HEK293T (cell line): ENCODE measurements at regions not wholly inside any gene's neighbourhood (a gene's known extent, or its start where the extent isn't known, plus 50 kb on each side); places are given as distances from the start of the nearest gene placed in this dataset.

ENCODE experiments used
- ARNT ChIP-seq: fragments of 450-650 bp; IDR thresholded peaks from 2 replicates; pipeline ENCODE4 v1.6.1; 2017; ENCODE audit warnings: mild to moderate bottlenecking
- BHLHE40 ChIP-seq: fragments of 450-650 bp; IDR thresholded peaks from 2 replicates; pipeline ENCODE4 v1.6.1; 2016; ENCODE audit warnings: mild to moderate bottlenecking, moderate library complexity, borderline replicate concordance
- CTBP1 ChIP-seq: fragments of 450-650 bp; IDR thresholded peaks from 2 replicates; pipeline ENCODE4 v1.6.1; 2016; ENCODE audit warnings: borderline replicate concordance
- ELF4 ChIP-seq: fragments of 450-650 bp; IDR thresholded peaks from 2 replicates; pipeline ENCODE4 v1.6.1; 2017; ENCODE audit warnings: antibody characterized with exemption
- FOXA1 ChIP-seq: fragments of 450-650 bp; IDR thresholded peaks from 2 replicates; pipeline ENCODE4 v1.6.1; 2016; ENCODE audit warnings: mild to moderate bottlenecking
- FOXK2 ChIP-seq: fragments of 450-650 bp; IDR thresholded peaks from 2 replicates; pipeline ENCODE4 v1.6.1; 2016; ENCODE audit warnings: mild to moderate bottlenecking
- FOXM1 ChIP-seq: fragments of 450-650 bp; IDR thresholded peaks from 2 replicates; pipeline ENCODE4 v1.6.1; 2017; ENCODE audit warnings: mild to moderate bottlenecking, borderline replicate concordance
- L3MBTL2 ChIP-seq: fragments of 450-650 bp; conservative IDR thresholded peaks from 2 replicates; pipeline ENCODE4 v1.6.1; 2016; ENCODE audit warnings: mild to moderate bottlenecking
- SP1 ChIP-seq: fragments of 450-650 bp; IDR thresholded peaks from 2 replicates; pipeline ENCODE4 v1.6.1; 2017
- SUZ12 ChIP-seq: fragments of 450-650 bp; IDR thresholded peaks from 2 replicates; pipeline ENCODE4 v1.6.1; 2016; ENCODE audit warnings: mild to moderate bottlenecking
- TF ChIP-seq, protein P1 (sequence below): fragments of 450-650 bp; IDR thresholded peaks from 2 replicates; pipeline ENCODE4 v1.6.1; 2016

DNA sequence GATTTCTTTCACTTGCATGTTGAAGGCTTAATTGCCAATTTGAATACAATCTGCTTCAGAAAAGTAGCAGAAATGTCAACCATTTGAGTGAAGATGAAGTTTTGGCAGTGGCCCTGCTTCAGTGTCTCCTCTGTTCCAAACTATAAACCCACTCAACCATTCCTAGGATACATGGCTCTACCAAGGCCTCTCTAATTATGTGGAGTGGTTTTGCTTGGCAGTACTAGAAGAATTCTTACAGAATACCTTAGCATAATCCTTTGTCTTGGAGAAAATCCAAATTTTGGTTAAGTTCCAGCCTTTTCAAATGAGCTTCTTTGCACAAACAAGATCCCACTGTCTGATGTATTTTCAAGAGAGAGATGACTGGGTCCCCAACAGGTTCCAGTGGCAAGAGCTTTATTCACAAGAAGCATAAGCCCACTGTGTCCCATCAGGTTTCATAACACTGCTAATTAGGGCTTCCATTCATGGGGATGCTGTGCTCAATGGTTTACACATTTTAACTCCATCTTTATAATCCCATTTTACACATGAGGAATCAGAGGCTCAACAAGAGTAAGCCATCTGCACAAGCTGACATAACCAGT, 234.5 kb downstream of the IPO8 start:
- TF ChIP-seq L3MBTL2 (no peak), ARNT (no peak), FOXM1 (no peak), ELF4 (no peak), CTBP1 (no peak), SUZ12 (no peak), SP1 (no peak), BHLHE40 (no peak), FOXA1 (no peak), FOXK2 (no peak)
- TF ChIP-seq, protein P1, sequence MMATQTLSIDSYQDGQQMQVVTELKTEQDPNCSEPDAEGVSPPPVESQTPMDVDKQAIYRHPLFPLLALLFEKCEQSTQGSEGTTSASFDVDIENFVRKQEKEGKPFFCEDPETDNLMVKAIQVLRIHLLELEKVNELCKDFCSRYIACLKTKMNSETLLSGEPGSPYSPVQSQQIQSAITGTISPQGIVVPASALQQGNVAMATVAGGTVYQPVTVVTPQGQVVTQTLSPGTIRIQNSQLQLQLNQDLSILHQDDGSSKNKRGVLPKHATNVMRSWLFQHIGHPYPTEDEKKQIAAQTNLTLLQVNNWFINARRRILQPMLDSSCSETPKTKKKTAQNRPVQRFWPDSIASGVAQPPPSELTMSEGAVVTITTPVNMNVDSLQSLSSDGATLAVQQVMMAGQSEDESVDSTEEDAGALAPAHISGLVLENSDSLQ = no peak
